GM12872 (cell line): ENCODE measurements at regions not wholly inside any gene's neighbourhood (a gene's known extent, or its start where the extent isn't known, plus 50 kb on each side); places are given as distances from the start of the nearest gene placed in this dataset.

Source experiments
- CTCF ChIP-seq: IDR thresholded peaks from 3 replicates; pipeline ENCODE4 v1.5.1; 2011; ENCODE audit warnings: low read depth, mild to moderate bottlenecking, low read length, moderate library complexity; ENCODE audit not compliant: insufficient read depth

GRCh38 chr4:102416765-102417164, 71.5 kb upstream of the SLC39A8 start:
- TF ChIP-seq CTCF: no peak

GRCh38 chr4:102420563-102421398, 75.5 kb upstream of the SLC39A8 start:
- no peak for TF ChIP-seq CTCF

- no peak for TF ChIP-seq CTCF
Measured at GRCh38 chr4:102422843-102423242, 77.6 kb upstream of the SLC39A8 start.

GRCh38 chr4:102423375-102423774, 77.8 kb upstream of the NFKB1 start:
- no peak for TF ChIP-seq CTCF

- TF ChIP-seq CTCF: no peak
Measured at GRCh38 chr4:102427371-102427998, 73.7 kb upstream of the NFKB1 start.

GRCh38 chr4:102428122-102428521, 73.0 kb upstream of the NFKB1 start:
- no peak for TF ChIP-seq CTCF

- TF ChIP-seq CTCF: no peak
Measured at GRCh38 chr4:102429553-102429952, 71.6 kb upstream of the NFKB1 start.
